ENCODE measurements at regions not wholly inside any gene's neighbourhood (a gene's known extent, or its start where the extent isn't known, plus 50 kb on each side); places are given as distances from the start of the nearest gene placed in this dataset.
A peak's percentile ranks its signal among the peaks of the same experiment; 100 is the strongest.

GRCh38 chr17:14792746-14793145, 472.4 kb downstream of the PMP22 start:
- Histone ChIP-seq H4K20me1 (ENCODE audit: insufficient read depth, low read length) (no peaks in the 10 kb centered on the region), H3K27me3 (ENCODE audit: insufficient read depth, low read length) (no peaks in the 10 kb centered on the region), H3K9me3 (ENCODE audit: low read depth, low read length) (no peaks in the 10 kb centered on the region), H3K79me2 (ENCODE audit: insufficient read depth, low read length) (no peaks in the 10 kb centered on the region), H3K4me2 (ENCODE audit: insufficient read depth, low read length) (peak overlapping the region; percentile 75), H3K36me3 (ENCODE audit: insufficient read depth, low read length) (no peaks in the 10 kb centered on the region), H2AFZ (ENCODE audit: low read length) (peak overlapping the region; percentile 57), H3K27ac (ENCODE audit: low read depth, low read length) (peak overlapping the region; percentile 73), H3K4me3 (ENCODE audit: insufficient read depth, low read length) (peak overlapping the region; percentile 59), H3K4me1 (ENCODE audit: insufficient read depth, low read length) (peaks cover 42% of the 10 kb centered on the region)
- no peak for TF ChIP-seq CTCF (IDR thresholded peaks at IDR 0.05; ENCODE audit: extremely low read depth, low read depth, low read length)
- DNase-seq (ENCODE audit: insufficient read length, low spot score, missing footprints) = no peak

GRCh38 chr17:14791221-14791620, 473.9 kb downstream of the PMP22 start:
- no peaks in the 10 kb centered on the region for H3K27me3 ChIP-seq (ENCODE audit: insufficient read depth, low read length)
- H3K36me3 ChIP-seq (ENCODE audit: insufficient read depth, low read length) = no peaks in the 10 kb centered on the region
- no peak overlapping the region for H2AFZ ChIP-seq (ENCODE audit: low read length)
- peak overlapping the region; percentile 71 for H3K4me2 ChIP-seq (ENCODE audit: insufficient read depth, low read length)
- H4K20me1 ChIP-seq (ENCODE audit: insufficient read depth, low read length) = no peaks in the 10 kb centered on the region
- H3K79me2 ChIP-seq (ENCODE audit: insufficient read depth, low read length) = no peaks in the 10 kb centered on the region
- DNase-seq (ENCODE audit: insufficient read length, low spot score, missing footprints) = no peak
- H3K4me3 ChIP-seq (ENCODE audit: insufficient read depth, low read length) = no peak overlapping the region
- peaks cover 42% of the 10 kb centered on the region for H3K4me1 ChIP-seq (ENCODE audit: insufficient read depth, low read length)
- no peaks in the 10 kb centered on the region for H3K9me3 ChIP-seq (ENCODE audit: low read depth, low read length)
- TF ChIP-seq CTCF (IDR thresholded peaks at IDR 0.05; ENCODE audit: extremely low read depth, low read depth, low read length) = no peak
- H3K27ac ChIP-seq (ENCODE audit: low read depth, low read length) = no peak overlapping the region

- H2AFZ ChIP-seq (ENCODE audit: low read length) = no peak overlapping the region
- DNase-seq (ENCODE audit: insufficient read length, low spot score, missing footprints) = peak; percentile 63
- no peaks in the 10 kb centered on the region for H3K9me3 ChIP-seq (ENCODE audit: low read depth, low read length)
- TF ChIP-seq CTCF (IDR thresholded peaks at IDR 0.05; ENCODE audit: extremely low read depth, low read depth, low read length) = no peak
- no peaks in the 10 kb centered on the region for H4K20me1 ChIP-seq (ENCODE audit: insufficient read depth, low read length)
- H3K36me3 ChIP-seq (ENCODE audit: insufficient read depth, low read length) = no peaks in the 10 kb centered on the region
- no peaks in the 10 kb centered on the region for H3K79me2 ChIP-seq (ENCODE audit: insufficient read depth, low read length)
- H3K4me1 ChIP-seq (ENCODE audit: insufficient read depth, low read length) = peaks cover 42% of the 10 kb centered on the region
- peak overlapping the region; percentile 8 for H3K4me3 ChIP-seq (ENCODE audit: insufficient read depth, low read length)
- no peaks in the 10 kb centered on the region for H3K27me3 ChIP-seq (ENCODE audit: insufficient read depth, low read length)
- peak overlapping the region; percentile 71 for H3K4me2 ChIP-seq (ENCODE audit: insufficient read depth, low read length)
- H3K27ac ChIP-seq (ENCODE audit: low read depth, low read length) = peak overlapping the region; percentile 32
Observed at GRCh38 chr17:14790521-14790920, 474.6 kb downstream of the PMP22 start.

- Histone ChIP-seq H2AFZ (ENCODE audit: low read length) (no peak overlapping the region), H3K36me3 (ENCODE audit: insufficient read depth, low read length) (no peaks in the 10 kb centered on the region), H3K4me2 (ENCODE audit: insufficient read depth, low read length) (no peak overlapping the region), H3K9me3 (ENCODE audit: low read depth, low read length) (no peaks in the 10 kb centered on the region), H3K27me3 (ENCODE audit: insufficient read depth, low read length) (no peaks in the 10 kb centered on the region), H3K4me3 (ENCODE audit: insufficient read depth, low read length) (no peak overlapping the region), H4K20me1 (ENCODE audit: insufficient read depth, low read length) (no peaks in the 10 kb centered on the region), H3K27ac (ENCODE audit: low read depth, low read length) (no peak overlapping the region), H3K79me2 (ENCODE audit: insufficient read depth, low read length) (no peaks in the 10 kb centered on the region), H3K4me1 (ENCODE audit: insufficient read depth, low read length) (peaks cover 7% of the 10 kb centered on the region)
- no peak for TF ChIP-seq CTCF (IDR thresholded peaks at IDR 0.05; ENCODE audit: extremely low read depth, low read depth, low read length)
- no peak for DNase-seq (ENCODE audit: insufficient read length, low spot score, missing footprints)
Observed at GRCh38 chr17:14784997-14785696, 480.0 kb downstream of the PMP22 start.
